Right lobe of liver (tissue), 6 donors: ENCODE measurements at regions not wholly inside any gene's neighbourhood (a gene's known extent, or its start where the extent isn't known, plus 50 kb on each side); places are given as distances from the start of the nearest gene placed in this dataset.

Experiments used
- ATAC-seq, 4 donors: fragments of 200-7000 bp; cut with Tn5 transposase; one replicate each; pipeline ENCODE4 v1.9.1; 2020; ENCODE audit warnings: mild to moderate bottlenecking in 4 of 4, moderate library complexity in 4 of 4
- DNase-seq, 3 donors: peaks; one replicate each; pipeline ENCODE4 v3.0.0-alpha.2; 2020
- H3K27ac ChIP-seq, 3 donors: fragments of 200-600 bp; one replicate each; pipeline ENCODE4 v1.8.0; 2022
- H3K27me3 ChIP-seq, 2 donors: fragments of 200-600 bp; one replicate each; pipeline ENCODE4 v1.8.0; 2022
- H3K36me3 ChIP-seq, 4 donors: fragments of 200-600 bp; sonication (generic) in 1 of 4; one replicate each; pipeline versions ENCODE4 v1.5.1 to v1.8.0; 2017 to 2022; ENCODE audit warnings: control low read depth in 1 of 4
- H3K4me1 ChIP-seq, 4 donors: fragments of 200-600 bp; sonication (generic) in 1 of 4; one replicate each; pipeline versions ENCODE4 v1.5.1 to v1.8.0; 2017 to 2022; ENCODE audit warnings: control low read depth in 1 of 4
- H3K4me3 ChIP-seq, 3 donors: fragments of 200-600 bp; one replicate each; pipeline ENCODE4 v1.8.0; 2022
- H3K9me3 ChIP-seq, 4 donors: fragments of 200-600 bp; sonication (generic) in 1 of 4; one replicate each; pipeline versions ENCODE4 v1.5.1 to v1.8.0; 2017 to 2022; ENCODE audit warnings: control low read depth in 1 of 4
- POLR2A ChIP-seq: fragments of 450-650 bp; IDR thresholded peaks from one replicate; pipeline ENCODE4 v1.6.1; 2017; ENCODE audit warnings: antibody characterized with exemption, mild to moderate bottlenecking
- WGBS: methylation state at CpG from one replicate; pipeline ENCODE4 v1.1.6; 2018; ENCODE audit warnings: low coverage, low lambda C conversion rate; ENCODE audit not compliant: insufficient coverage; ENCODE audit errors: missing lambda C conversion rate; 5-methylcytosine and 5-hydroxymethylcytosine counted together
- intact Hi-C, 2 donors: fragments of 100-400 bp; cut with DNase I; formaldehyde crosslinking; loops; one replicate each; pipeline versions ENCODE4 v1.11.2 to v1.14.1; 2022
- TF ChIP-seq, protein P1 (sequence below), 4 donors: fragments of 200-600 bp in 3 of 4; fragments of 450-650 bp in 1 of 4; IDR thresholded peaks; one replicate each; pipeline versions ENCODE4 v1.5.1 to v1.8.0; 2016 to 2022; ENCODE audit warnings: antibody characterized with exemption in 4 of 4, mild to moderate bottlenecking in 2 of 4
- donor health status: DM: no; HTN: yes; CAD: no.
- donor health status: DM: no; HTN: no; CAD: no.
- donor health status: DM: no; HTN: no; CAD: no.
- donor health status: DM: no; HTN: yes; CAD: no.
- donor health status: DM: no; HTN: yes; CAD: no.

DNA sequence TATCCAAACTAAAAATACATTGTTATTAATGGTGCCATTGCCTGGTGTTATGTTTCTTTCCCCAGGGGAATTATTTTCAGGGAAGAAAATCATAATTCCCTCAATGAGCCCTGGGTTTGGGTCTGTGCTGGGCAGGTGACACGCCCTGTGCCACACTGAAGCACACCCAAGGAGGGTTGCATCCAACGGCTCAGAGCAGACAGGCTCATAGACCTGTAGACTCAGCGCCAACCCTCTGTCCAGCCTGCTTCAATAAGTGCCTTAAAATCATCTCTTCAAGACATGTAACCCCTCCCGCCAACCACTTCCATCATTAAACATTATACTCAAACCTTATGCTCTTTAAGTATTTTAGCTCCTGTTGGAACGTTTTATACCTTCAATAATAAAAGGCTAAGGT lies 225.3 kb upstream of the CDH4 start:
- Histone ChIP-seq H3K4me1 (no peaks in the 10 kb centered on the region), H3K9me3 (no peaks in the 10 kb centered on the region), H3K4me3 (no peak overlapping the region), H3K27ac (no peak overlapping the region), H3K36me3 (no peaks in the 10 kb centered on the region), H3K27me3 (no peaks in the 10 kb centered on the region)
- intact Hi-C loops = no loop called here
- DNase-seq (no peak), ATAC-seq (no peak)
- 59% methylated on average over 4 of the region's 5 CpGs for WGBS
- TF ChIP-seq, protein P1, sequence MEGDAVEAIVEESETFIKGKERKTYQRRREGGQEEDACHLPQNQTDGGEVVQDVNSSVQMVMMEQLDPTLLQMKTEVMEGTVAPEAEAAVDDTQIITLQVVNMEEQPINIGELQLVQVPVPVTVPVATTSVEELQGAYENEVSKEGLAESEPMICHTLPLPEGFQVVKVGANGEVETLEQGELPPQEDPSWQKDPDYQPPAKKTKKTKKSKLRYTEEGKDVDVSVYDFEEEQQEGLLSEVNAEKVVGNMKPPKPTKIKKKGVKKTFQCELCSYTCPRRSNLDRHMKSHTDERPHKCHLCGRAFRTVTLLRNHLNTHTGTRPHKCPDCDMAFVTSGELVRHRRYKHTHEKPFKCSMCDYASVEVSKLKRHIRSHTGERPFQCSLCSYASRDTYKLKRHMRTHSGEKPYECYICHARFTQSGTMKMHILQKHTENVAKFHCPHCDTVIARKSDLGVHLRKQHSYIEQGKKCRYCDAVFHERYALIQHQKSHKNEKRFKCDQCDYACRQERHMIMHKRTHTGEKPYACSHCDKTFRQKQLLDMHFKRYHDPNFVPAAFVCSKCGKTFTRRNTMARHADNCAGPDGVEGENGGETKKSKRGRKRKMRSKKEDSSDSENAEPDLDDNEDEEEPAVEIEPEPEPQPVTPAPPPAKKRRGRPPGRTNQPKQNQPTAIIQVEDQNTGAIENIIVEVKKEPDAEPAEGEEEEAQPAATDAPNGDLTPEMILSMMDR (IDR thresholded peaks at IDR 0.05) = no peak
- no peak for TF ChIP-seq POLR2A

DNA sequence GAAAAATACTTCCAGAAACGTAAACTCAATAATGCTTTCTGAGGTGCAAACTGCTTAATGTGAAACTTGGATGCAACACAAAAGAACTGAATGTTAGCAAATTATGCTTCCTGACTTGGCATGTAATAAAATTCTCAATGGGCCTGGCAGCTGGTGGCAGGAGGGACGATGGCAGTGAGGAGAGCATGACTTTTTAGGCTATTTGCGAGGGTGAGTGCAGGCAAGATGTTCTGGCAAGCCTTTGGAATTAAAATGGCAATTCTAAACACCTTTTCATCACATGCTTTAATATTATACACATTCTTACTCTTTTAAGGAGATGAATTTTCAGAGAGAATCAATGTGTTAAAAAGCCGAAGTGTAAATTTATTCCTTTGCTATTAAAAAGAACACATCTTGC lies 224.8 kb upstream of the CDH4 start:
- ATAC-seq (no peak), DNase-seq (no peak)
- H3K4me3 ChIP-seq = no peak overlapping the region
- no peak overlapping the region for H3K27ac ChIP-seq
- no peaks in the 10 kb centered on the region for H3K9me3 ChIP-seq
- 38% methylated on average over 4 of the region's 4 CpGs for WGBS
- no peaks in the 10 kb centered on the region for H3K27me3 ChIP-seq
- no peak for TF ChIP-seq POLR2A
- TF ChIP-seq, protein P1 (IDR thresholded peaks at IDR 0.05) = no peak
- no peaks in the 10 kb centered on the region for H3K4me1 ChIP-seq
- intact Hi-C loops = no loop called here
- H3K36me3 ChIP-seq = no peaks in the 10 kb centered on the region

GRCh38 chr20:61030130-61030529 lies 221.9 kb upstream of the CDH4 start:
- H3K27ac ChIP-seq = no peak overlapping the region
- H3K4me3 ChIP-seq = no peak overlapping the region
- no peaks in the 10 kb centered on the region for H3K36me3 ChIP-seq
- TF ChIP-seq, protein P1 (IDR thresholded peaks at IDR 0.05) = no peak
- no peak for TF ChIP-seq POLR2A
- DNase-seq (no peak), ATAC-seq (no peak)
- H3K27me3 ChIP-seq = no peaks in the 10 kb centered on the region
- H3K4me1 ChIP-seq = no peaks in the 10 kb centered on the region
- intact Hi-C loops = no loop called here
- no peaks in the 10 kb centered on the region for H3K9me3 ChIP-seq

DNA sequence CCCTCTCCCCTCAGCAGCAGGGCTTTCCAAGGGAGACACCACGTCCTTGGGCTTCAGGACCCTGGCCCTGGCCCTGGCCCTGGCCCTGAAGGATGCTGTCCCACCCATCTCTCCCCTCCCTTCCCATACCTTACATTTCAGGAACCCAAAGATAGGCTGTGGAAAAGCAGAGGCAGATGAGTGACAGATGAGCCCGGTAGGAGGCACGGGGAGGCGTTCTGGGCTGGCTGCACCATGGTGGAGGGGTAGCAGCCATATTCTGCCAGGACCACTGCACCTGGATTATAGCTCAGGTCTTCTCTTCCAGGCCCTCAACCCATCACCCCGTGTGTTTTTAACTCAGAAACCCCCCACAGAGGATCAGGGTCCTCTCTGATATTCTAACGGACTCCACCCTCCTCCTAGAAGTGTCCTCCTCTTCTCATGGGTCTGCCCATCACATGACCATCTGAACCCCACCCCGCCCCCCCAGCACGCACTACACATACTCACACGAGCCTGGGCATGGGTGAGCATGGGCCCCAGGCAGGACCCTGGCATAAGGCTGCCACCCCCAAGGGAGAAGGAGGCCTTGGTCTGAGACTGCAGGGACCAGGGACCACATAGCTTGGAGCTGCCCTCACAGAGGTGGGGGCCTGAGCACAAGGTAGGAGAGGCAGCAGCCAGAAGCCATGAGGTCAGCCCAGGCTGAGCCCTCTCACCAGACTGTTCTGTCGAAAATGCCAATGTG lies 220.8 kb upstream of the CDH4 start:
- intact Hi-C loops = no loop called here
- no peak for DNase-seq
- no peak for ATAC-seq
- H3K36me3 ChIP-seq = no peaks in the 10 kb centered on the region
- no peaks in the 10 kb centered on the region for H3K4me1 ChIP-seq
- TF ChIP-seq POLR2A = no peak
- TF ChIP-seq, protein P1 (IDR thresholded peaks at IDR 0.05) = no peak
- no peaks in the 10 kb centered on the region for H3K9me3 ChIP-seq
- H3K27me3 ChIP-seq = no peaks in the 10 kb centered on the region
- WGBS = 18% methylated on average over 4 of the region's 10 CpGs
- no peak overlapping the region for H3K4me3 ChIP-seq
- no peak overlapping the region for H3K27ac ChIP-seq

DNA sequence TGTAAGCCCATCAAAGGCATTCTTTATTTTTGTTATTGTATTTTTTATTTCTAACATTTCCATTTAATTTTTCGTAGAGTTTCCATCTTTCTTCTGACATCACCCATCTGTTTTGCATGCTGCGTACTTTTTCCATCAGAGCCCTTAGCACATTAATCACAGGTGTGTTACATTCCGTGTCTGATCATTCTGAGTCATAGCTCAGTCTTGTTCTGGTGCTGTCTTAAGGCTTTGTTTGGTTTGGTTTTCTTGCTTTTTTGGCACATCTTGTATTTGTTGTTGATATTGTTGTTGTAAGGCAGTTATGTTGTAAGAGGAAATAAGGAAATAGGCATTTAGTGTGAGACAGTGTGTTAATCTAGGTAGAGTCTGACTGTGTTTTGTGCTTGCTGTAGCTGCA lies 214.6 kb upstream of the CDH4 start:
- no peak for TF ChIP-seq POLR2A
- TF ChIP-seq, protein P1 (IDR thresholded peaks at IDR 0.05) = no peak
- no peaks in the 10 kb centered on the region for H3K9me3 ChIP-seq
- no peaks in the 10 kb centered on the region for H3K27me3 ChIP-seq
- DNase-seq (no peak), ATAC-seq (no peak)
- 43% methylated on average over 3 of the region's 3 CpGs for WGBS
- H3K4me1 ChIP-seq = no peaks in the 10 kb centered on the region
- no peaks in the 10 kb centered on the region for H3K36me3 ChIP-seq
- intact Hi-C loops = no loop called here
- H3K4me3 ChIP-seq = no peak overlapping the region
- no peak overlapping the region for H3K27ac ChIP-seq
